H1 (cell line): ENCODE measurements at regions not wholly inside any gene's neighbourhood (a gene's known extent, or its start where the extent isn't known, plus 50 kb on each side); places are given as distances from the start of the nearest gene placed in this dataset.

Experiments used
- CTCF ChIA-PET: fragments of 300-600 bp; sonication (Branson Sonifier 250); formaldehyde crosslinking; loops from one replicate; lab custom pipeline; 2021; ENCODE audit not compliant: partially characterized antibody; lab: Charles Lee
- POLR2A ChIA-PET: fragments of 300-600 bp; sonication (Branson Sonifier 250); formaldehyde crosslinking; loops from one replicate; lab custom pipeline; 2021; ENCODE audit warnings: inconsistent platforms; ENCODE audit not compliant: partially characterized antibody; lab: Charles Lee
- DNase-seq, 2 experiments: peaks; one replicate each; pipeline versions ENCODE4 v3.0.0 to v3.0.0-alpha.2; 2010 to 2022; ENCODE audit warnings: low spot score in 2 of 2, low read depth in 1 of 2, mixed read lengths in 1 of 2
- FAIRE-seq: peaks from 2 replicates; lab custom pipeline; 2011; peaks lifted over from hg19 to GRCh38; lab: Jason Lieb, UNC
- H2AFZ ChIP-seq: 2 replicates; pipeline ENCODE4 v1.8.1; 2012; ENCODE audit warnings: low read length, inconsistent platforms
- H2AK5ac ChIP-seq: 2 replicates; pipeline ENCODE4 v1.6.1; 2013; ENCODE audit warnings: low read depth, low read length
- H2BK120ac ChIP-seq: replicated peaks from 2 replicates; pipeline ENCODE3; 2013; ENCODE audit warnings: low read depth, low read length, inconsistent platforms
- H2BK12ac ChIP-seq: 2 replicates; pipeline ENCODE4 v1.6.1; 2013; ENCODE audit warnings: low read depth, low read length
- H2BK15ac ChIP-seq: 2 replicates; pipeline ENCODE4 v1.6.1; 2013; ENCODE audit warnings: low read length
- H2BK20ac ChIP-seq: 2 replicates; pipeline ENCODE4 v1.6.1; 2013; ENCODE audit warnings: low read length
- H2BK5ac ChIP-seq: 2 replicates; pipeline ENCODE4 v1.6.1; 2013; ENCODE audit warnings: low read depth, low read length
- H3K14ac ChIP-seq: 2 replicates; pipeline ENCODE4 v1.6.1; 2013; ENCODE audit warnings: inconsistent platforms; ENCODE audit not compliant: insufficient read length
- H3K18ac ChIP-seq: 2 replicates; pipeline ENCODE4 v1.6.1; 2013; ENCODE audit warnings: low read length; ENCODE audit errors: extremely low read depth
- H3K23ac ChIP-seq: 2 replicates; pipeline ENCODE4 v1.6.1; 2013; ENCODE audit warnings: inconsistent platforms; ENCODE audit not compliant: insufficient read length
- H3K23me2 ChIP-seq: 2 replicates; pipeline ENCODE4 v1.6.1; 2013; ENCODE audit warnings: low read depth, low read length
- H3K27ac ChIP-seq: 2 replicates; pipeline ENCODE4 v1.6.1; 2011; ENCODE audit warnings: low read depth, low read length, inconsistent platforms
- H3K27me3 ChIP-seq, 4 experiments: replicated peaks in 1 of 4; 1 replicate in 1 of 4; 2 replicates in 3 of 4; pipeline versions ENCODE4 v1.6.1 to v1.8.1; 2011 to 2013; ENCODE audit warnings: low read length in 3 of 4, mild to moderate bottlenecking in 3 of 4, inconsistent platforms in 2 of 4, mixed read lengths in 2 of 4, moderate library complexity in 1 of 4; ENCODE audit not compliant: control insufficient read depth in 3 of 4, insufficient read depth in 3 of 4; ENCODE audit errors: extremely low read depth in 1 of 4
- H3K36me3 ChIP-seq, 4 experiments: 2 replicates each; pipeline versions ENCODE4 v1.6.1 to v1.8.1; 2011 to 2013; ENCODE audit warnings: mild to moderate bottlenecking in 4 of 4, low read length in 3 of 4, moderate library complexity in 2 of 4, control low read depth in 1 of 4, inconsistent platforms in 1 of 4; ENCODE audit not compliant: insufficient read depth in 4 of 4, control insufficient read depth in 2 of 4
- H3K4ac ChIP-seq: replicated peaks from 2 replicates; pipeline ENCODE3; 2013; ENCODE audit warnings: low read length, low read depth, mixed read lengths, inconsistent platforms; ENCODE audit not compliant: insufficient read length
- H3K4me1 ChIP-seq, 4 experiments: replicated peaks in 1 of 4; 1 replicate in 1 of 4; 2 replicates in 3 of 4; pipeline versions ENCODE4 v1.6.1 to v1.8.1; 2011 to 2013; ENCODE audit warnings: low read length in 3 of 4, inconsistent platforms in 2 of 4, mixed read lengths in 1 of 4; ENCODE audit not compliant: insufficient read depth in 4 of 4, control insufficient read depth in 3 of 4
- H3K4me2 ChIP-seq, 2 experiments: 2 replicates each; pipeline versions ENCODE4 v1.6.1 to v1.8.1; 2011 to 2013; ENCODE audit warnings: low read depth in 2 of 2, low read length in 2 of 2, control low read depth in 1 of 2, inconsistent platforms in 1 of 2, mild to moderate bottlenecking in 1 of 2; ENCODE audit not compliant: insufficient read depth in 1 of 2
- H3K4me3 ChIP-seq, 4 experiments: fragments of 200-600, 300-600 bp in 1 of 4; sonication (generic), shearing (Covaris generic), sonication (Bioruptor Twin) in 1 of 4; 2 replicates each; pipeline versions ENCODE4 v1.5.1 to v1.8.1; 2011 to 2016; ENCODE audit warnings: low read length in 4 of 4, low read depth in 3 of 4, control low read depth in 2 of 4, inconsistent platforms in 2 of 4, mild to moderate bottlenecking in 2 of 4, mixed read lengths in 1 of 4, moderate library complexity in 1 of 4; ENCODE audit not compliant: insufficient read depth in 2 of 4; ENCODE audit errors: extremely low read depth in 1 of 4
- H3K56ac ChIP-seq: replicated peaks from 2 replicates; pipeline ENCODE3; 2013; ENCODE audit warnings: low read depth, mild to moderate bottlenecking, mixed read lengths, low read length, inconsistent platforms; ENCODE audit not compliant: insufficient read length
- H3K79me1 ChIP-seq: 2 replicates; pipeline ENCODE4 v1.6.1; 2013; ENCODE audit warnings: low read depth, low read length, control low read depth
- H3K79me2 ChIP-seq, 2 experiments: 2 replicates each; pipeline versions ENCODE4 v1.6.1 to v1.8.1; 2012 to 2013; ENCODE audit warnings: low read length in 2 of 2, mild to moderate bottlenecking in 2 of 2, inconsistent platforms in 1 of 2; ENCODE audit not compliant: insufficient read depth in 2 of 2, control insufficient read depth in 1 of 2
- H3K9ac ChIP-seq, 4 experiments: replicated peaks in 1 of 4; 1 replicate in 1 of 4; 2 replicates in 3 of 4; pipeline versions ENCODE4 v1.6.1 to v1.8.1; 2011 to 2013; ENCODE audit warnings: low read depth in 3 of 4, low read length in 3 of 4, control low read depth in 2 of 4, mild to moderate bottlenecking in 2 of 4, moderate library complexity in 2 of 4, inconsistent platforms in 1 of 4; ENCODE audit errors: extremely low read depth in 1 of 4
- H3K9me3 ChIP-seq, 2 experiments: 2 replicates each; pipeline versions ENCODE4 v1.6.1 to v1.8.1; 2012 to 2013; ENCODE audit warnings: mild to moderate bottlenecking in 2 of 2, moderate library complexity in 2 of 2, control low read depth in 1 of 2, inconsistent platforms in 1 of 2, low read depth in 1 of 2, low read length in 1 of 2, mixed read lengths in 1 of 2; ENCODE audit not compliant: insufficient read depth in 2 of 2
- H4K20me1 ChIP-seq, 2 experiments: replicated peaks in 1 of 2; 2 replicates each; pipeline versions ENCODE3 to v1.8.1; 2011 to 2013; ENCODE audit warnings: inconsistent platforms in 2 of 2, low read length in 2 of 2, mild to moderate bottlenecking in 1 of 2; ENCODE audit not compliant: insufficient read depth in 2 of 2, control insufficient read depth in 1 of 2
- H4K5ac ChIP-seq: 2 replicates; pipeline ENCODE4 v1.6.1; 2013; ENCODE audit warnings: low read length, low read depth, mixed read lengths, inconsistent platforms; ENCODE audit not compliant: insufficient read length
- H4K8ac ChIP-seq: 2 replicates; pipeline ENCODE4 v1.8.0; 2013; ENCODE audit warnings: mild to moderate bottlenecking, moderate library complexity, low read length, inconsistent platforms; ENCODE audit not compliant: insufficient read depth; ENCODE audit errors: extremely low read depth
- H4K91ac ChIP-seq: replicated peaks from 2 replicates; pipeline ENCODE3; 2013; ENCODE audit warnings: low read length, mixed read lengths, inconsistent platforms; ENCODE audit not compliant: insufficient read length
- BCL11A ChIP-seq, 2 experiments: IDR thresholded peaks; one replicate each; pipeline ENCODE4 v1.6.1; 2011; ENCODE audit warnings: low read depth in 2 of 2, low read length in 2 of 2, mild to moderate bottlenecking in 2 of 2
- CBX5 ChIP-seq: fragments of 300-800, 300-1000 bp; sonication (generic); IDR thresholded peaks from 2 replicates; pipeline ENCODE4 v1.7.1; 2016; ENCODE audit warnings: antibody characterized with exemption, low read length, low read depth
- EGR1 ChIP-seq: IDR thresholded peaks from 2 replicates; pipeline ENCODE4 v1.6.1; 2011; ENCODE audit warnings: low read depth, low read length, borderline replicate concordance
- FOSL1 ChIP-seq: IDR thresholded peaks from 2 replicates; pipeline ENCODE4 v1.6.1; 2011; ENCODE audit warnings: mild to moderate bottlenecking, low read depth, low read length, moderate library complexity; ENCODE audit not compliant: insufficient read depth
- HDAC2 ChIP-seq, 2 experiments: fragments of 300-600 bp in 1 of 2; sonication (generic) in 1 of 2; IDR thresholded peaks; 2 replicates each; pipeline ENCODE4 v1.6.1; 2011 to 2012; ENCODE audit warnings: low read depth in 2 of 2, low read length in 2 of 2, mild to moderate bottlenecking in 2 of 2, moderate library complexity in 2 of 2, borderline replicate concordance in 1 of 2, inconsistent platforms in 1 of 2
- JUND ChIP-seq: IDR thresholded peaks from 2 replicates; pipeline ENCODE4 v1.6.1; 2011; ENCODE audit warnings: mild to moderate bottlenecking, improper control_type of control experiment, low read length
- POLR2A ChIP-seq, 2 experiments: IDR thresholded peaks; 1 replicate in 1 of 2; 2 replicates in 1 of 2; pipeline ENCODE4 v1.6.1; 2011; ENCODE audit warnings: low read depth in 2 of 2, low read length in 2 of 2, mild to moderate bottlenecking in 2 of 2; ENCODE audit errors: control extremely low read depth in 1 of 2
- RXRA ChIP-seq: IDR thresholded peaks from 2 replicates; pipeline ENCODE4 v1.6.1; 2011; ENCODE audit warnings: low read depth, mild to moderate bottlenecking, low read length, moderate library complexity; ENCODE audit not compliant: insufficient read depth
- WGBS, 2 experiments: shearing (Covaris generic) in 1 of 2; methylation state at CpG; one replicate each; pipeline versions ENCODE4 v1.1.6 to v1.1.7; 2013 to 2015; ENCODE audit warnings: low lambda C conversion rate in 2 of 2, mixed read lengths in 2 of 2, inconsistent platforms in 1 of 2, low coverage in 1 of 2, missing lambda C conversion rate in 1 of 2; ENCODE audit not compliant: insufficient replicate concordance in 2 of 2, insufficient coverage in 1 of 2, insufficient read length in 1 of 2; ENCODE audit errors: extremely low coverage in 1 of 2, missing lambda C conversion rate in 1 of 2; 5-methylcytosine and 5-hydroxymethylcytosine counted together
- TF ChIP-seq, protein P1 (sequence below): IDR thresholded peaks from 2 replicates; pipeline ENCODE4 v1.6.1; 2011; ENCODE audit warnings: low read length, improper control_type of control experiment
- TF ChIP-seq, protein P2 (sequence below), 3 experiments: IDR thresholded peaks; 1 replicate in 2 of 3; 2 replicates in 1 of 3; pipeline versions ENCODE4 v1.5.1 to v1.6.1; 2011; ENCODE audit warnings: low read length in 3 of 3, mild to moderate bottlenecking in 3 of 3, inconsistent platforms in 2 of 3, low read depth in 1 of 3, moderate library complexity in 1 of 3; ENCODE audit not compliant: insufficient read depth in 1 of 3; ENCODE audit errors: control extremely low read depth in 1 of 3

DNA sequence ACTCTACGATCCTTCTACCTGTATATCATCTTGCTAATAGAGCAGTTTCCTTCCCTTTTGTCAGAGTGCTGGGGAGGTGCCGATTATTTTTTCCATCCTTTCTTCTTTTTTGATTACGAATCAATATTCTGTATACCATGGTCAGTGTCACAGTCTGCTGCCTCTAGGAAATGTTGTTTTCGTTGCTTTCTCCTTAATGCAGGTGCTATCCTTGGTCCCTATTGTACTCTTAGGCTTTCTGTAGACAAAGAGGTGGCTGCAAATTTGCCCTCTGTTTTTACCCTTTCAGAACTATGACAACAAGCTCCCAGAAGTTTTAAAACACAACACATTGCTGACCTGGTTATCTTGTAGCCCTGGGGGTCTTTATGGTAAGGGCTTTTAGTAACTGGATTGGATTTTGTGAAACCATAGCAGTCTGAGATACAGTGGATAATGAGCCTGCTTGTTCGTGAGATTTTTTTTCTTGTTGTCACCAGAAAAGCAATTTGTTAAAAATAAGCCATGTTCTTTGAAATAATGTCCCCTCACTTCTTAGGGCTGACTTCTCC lies 430.3 kb upstream of the TPM1 start:
- H4K8ac ChIP-seq: no peak overlapping the region
- H3K14ac ChIP-seq: no peak overlapping the region
- no peak overlapping the region for H3K56ac ChIP-seq
- H4K5ac ChIP-seq: no peak overlapping the region
- H3K4me2 ChIP-seq: no peak overlapping the region
- no peak overlapping the region for H2AK5ac ChIP-seq
- H2BK12ac ChIP-seq: no peak overlapping the region
- no peak overlapping the region for H3K18ac ChIP-seq
- no peaks in the 10 kb centered on the region for H3K23me2 ChIP-seq
- H2BK20ac ChIP-seq: no peak overlapping the region
- no peak overlapping the region for H4K91ac ChIP-seq
- H2BK15ac ChIP-seq: no peak overlapping the region
- ChIA-PET POLR2A (no interaction called here), CTCF (no interaction called here)
- no peak overlapping the region for H2BK5ac ChIP-seq
- H3K4me3 ChIP-seq: no peak overlapping the region
- H3K27ac ChIP-seq: no peak overlapping the region
- FAIRE-seq: no peak
- WGBS, 2 experiments: 82% methylated on average over 5 of the region's 5 CpGs; no CpG with 5 or more reads in 1 of the 2 experiments
- no peaks in the 10 kb centered on the region for H3K79me2 ChIP-seq
- H3K79me1 ChIP-seq: no peaks in the 10 kb centered on the region; the same call in 1 of the 2 replicates
- no peak overlapping the region for H3K4ac ChIP-seq
- no peak overlapping the region for H2AFZ ChIP-seq
- no peaks in the 10 kb centered on the region for H3K9me3 ChIP-seq
- no peak for DNase-seq
- H3K36me3 ChIP-seq: no peaks in the 10 kb centered on the region
- H2BK120ac ChIP-seq: no peak overlapping the region
- no peaks in the 10 kb centered on the region for H4K20me1 ChIP-seq
- H3K27me3 ChIP-seq: no peaks in the 10 kb centered on the region
- no peaks in the 10 kb centered on the region for H3K4me1 ChIP-seq
- no peak overlapping the region for H3K23ac ChIP-seq
- H3K9ac ChIP-seq: no peak overlapping the region
- no peak for TF ChIP-seq JUND
- TF ChIP-seq, protein P1, sequence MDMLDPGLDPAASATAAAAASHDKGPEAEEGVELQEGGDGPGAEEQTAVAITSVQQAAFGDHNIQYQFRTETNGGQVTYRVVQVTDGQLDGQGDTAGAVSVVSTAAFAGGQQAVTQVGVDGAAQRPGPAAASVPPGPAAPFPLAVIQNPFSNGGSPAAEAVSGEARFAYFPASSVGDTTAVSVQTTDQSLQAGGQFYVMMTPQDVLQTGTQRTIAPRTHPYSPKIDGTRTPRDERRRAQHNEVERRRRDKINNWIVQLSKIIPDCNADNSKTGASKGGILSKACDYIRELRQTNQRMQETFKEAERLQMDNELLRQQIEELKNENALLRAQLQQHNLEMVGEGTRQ: no peak
- no peak for TF ChIP-seq FOSL1
- TF ChIP-seq RXRA: no peak
- TF ChIP-seq HDAC2 (IDR thresholded peaks at IDR 0.05; ENCODE audit: borderline replicate concordance in 1 of 2, low read depth in 2 of 2, low read length in 2 of 2): no peak
- no peak for TF ChIP-seq CBX5
- TF ChIP-seq BCL11A (IDR thresholded peaks at IDR 0.05; ENCODE audit: low read depth in 2 of 2, low read length in 2 of 2): no peak
- no peak for TF ChIP-seq EGR1
- TF ChIP-seq, protein P2, sequence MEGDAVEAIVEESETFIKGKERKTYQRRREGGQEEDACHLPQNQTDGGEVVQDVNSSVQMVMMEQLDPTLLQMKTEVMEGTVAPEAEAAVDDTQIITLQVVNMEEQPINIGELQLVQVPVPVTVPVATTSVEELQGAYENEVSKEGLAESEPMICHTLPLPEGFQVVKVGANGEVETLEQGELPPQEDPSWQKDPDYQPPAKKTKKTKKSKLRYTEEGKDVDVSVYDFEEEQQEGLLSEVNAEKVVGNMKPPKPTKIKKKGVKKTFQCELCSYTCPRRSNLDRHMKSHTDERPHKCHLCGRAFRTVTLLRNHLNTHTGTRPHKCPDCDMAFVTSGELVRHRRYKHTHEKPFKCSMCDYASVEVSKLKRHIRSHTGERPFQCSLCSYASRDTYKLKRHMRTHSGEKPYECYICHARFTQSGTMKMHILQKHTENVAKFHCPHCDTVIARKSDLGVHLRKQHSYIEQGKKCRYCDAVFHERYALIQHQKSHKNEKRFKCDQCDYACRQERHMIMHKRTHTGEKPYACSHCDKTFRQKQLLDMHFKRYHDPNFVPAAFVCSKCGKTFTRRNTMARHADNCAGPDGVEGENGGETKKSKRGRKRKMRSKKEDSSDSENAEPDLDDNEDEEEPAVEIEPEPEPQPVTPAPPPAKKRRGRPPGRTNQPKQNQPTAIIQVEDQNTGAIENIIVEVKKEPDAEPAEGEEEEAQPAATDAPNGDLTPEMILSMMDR (IDR thresholded peaks at IDR 0.05; ENCODE audit: control extremely low read depth in 1 of 3, insufficient read depth in 1 of 3, low read depth in 1 of 3, low read length in 3 of 3): no peak
- TF ChIP-seq POLR2A (IDR thresholded peaks at IDR 0.05; ENCODE audit: control extremely low read depth in 1 of 2, low read depth in 2 of 2, low read length in 2 of 2): no peak
